AG08395 (cell line): ENCODE measurements at regions not wholly inside any gene's neighbourhood (a gene's known extent, or its start where the extent isn't known, plus 50 kb on each side); places are given as distances from the start of the nearest gene placed in this dataset.

Source experiments
- DNase-seq: peaks from one replicate; pipeline ENCODE4 v3.0.0; 2012; ENCODE audit warnings: mixed read lengths, low spot score

DNA sequence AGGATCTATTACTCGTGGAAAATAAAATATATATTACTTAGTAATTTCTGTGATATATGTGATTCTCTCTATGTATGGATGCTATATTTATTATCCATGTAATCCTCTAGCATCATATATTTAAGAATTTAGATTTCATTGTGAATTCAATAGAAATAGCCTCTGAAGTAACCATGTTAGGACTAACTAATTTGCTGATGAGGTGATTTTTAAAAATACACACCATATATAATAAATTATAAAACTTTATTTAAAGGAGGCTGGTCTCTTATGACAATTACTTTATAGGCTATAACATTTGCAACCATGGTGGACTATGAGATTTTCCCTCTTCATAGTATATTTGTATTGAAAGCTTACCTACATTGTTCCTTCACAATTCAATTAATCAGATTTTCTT lies 424.9 kb upstream of the MGAT4C start:
- no peak for DNase-seq

DNA sequence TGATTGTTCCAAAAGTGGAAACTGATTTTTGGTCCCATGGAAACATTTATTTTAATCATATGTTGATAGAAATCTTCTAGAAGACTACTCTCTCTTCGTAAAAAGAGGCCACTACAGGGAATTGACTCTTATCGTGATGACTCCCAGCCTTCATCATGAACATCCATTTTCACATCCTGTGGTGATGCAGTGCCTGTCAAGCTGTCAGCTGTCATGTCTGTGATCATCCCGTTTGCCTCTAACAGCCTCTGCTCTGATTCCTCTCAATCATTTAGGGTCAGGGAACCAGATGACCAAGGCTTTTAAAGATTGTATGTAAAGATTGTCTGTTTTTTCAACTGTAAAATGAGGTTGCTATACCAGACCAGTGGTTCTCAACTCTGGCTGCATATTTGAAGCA lies 419.0 kb upstream of the MGAT4C start:
- DNase-seq, result no peak

DNA sequence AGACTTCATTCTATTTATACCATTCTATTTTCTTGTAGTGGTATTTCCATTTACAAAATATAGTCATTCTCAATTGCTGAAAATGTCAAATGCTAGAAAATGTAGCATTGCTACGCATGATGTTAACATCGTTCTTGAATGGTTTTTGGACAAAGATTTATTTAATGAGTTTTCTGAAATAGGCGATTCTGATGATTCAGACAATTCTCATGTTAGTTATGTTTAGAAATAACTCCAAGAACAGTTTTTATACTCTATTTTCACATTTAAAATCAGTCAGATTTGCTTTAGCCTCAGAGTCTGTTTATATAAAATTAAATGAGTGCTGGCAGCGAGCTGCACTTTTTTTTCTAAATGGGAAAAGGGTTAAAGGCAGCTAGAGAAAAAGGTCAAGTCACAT lies 414.8 kb upstream of the MGAT4C start:
- DNase-seq, result no peak

DNA sequence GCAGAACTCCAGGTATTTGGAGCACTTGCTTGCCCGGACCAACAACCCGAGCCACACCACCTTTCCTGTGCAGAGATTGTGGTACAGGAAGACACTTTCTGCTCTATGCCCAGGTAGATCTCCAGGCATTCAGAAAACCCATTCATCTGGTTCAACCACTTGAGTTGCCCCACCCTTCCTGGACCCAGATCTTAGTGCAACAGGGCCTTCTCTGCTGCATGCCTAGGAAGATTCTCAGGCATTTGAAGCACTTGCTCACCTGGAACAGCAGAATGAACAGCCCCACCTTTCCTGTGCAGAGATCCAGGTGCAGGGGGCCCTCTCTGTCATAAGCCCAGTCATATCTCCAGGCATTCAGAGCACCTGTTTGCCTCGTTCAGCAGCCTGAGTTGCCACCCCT lies 412.8 kb upstream of the MGAT4C start:
- no peak for DNase-seq

DNA sequence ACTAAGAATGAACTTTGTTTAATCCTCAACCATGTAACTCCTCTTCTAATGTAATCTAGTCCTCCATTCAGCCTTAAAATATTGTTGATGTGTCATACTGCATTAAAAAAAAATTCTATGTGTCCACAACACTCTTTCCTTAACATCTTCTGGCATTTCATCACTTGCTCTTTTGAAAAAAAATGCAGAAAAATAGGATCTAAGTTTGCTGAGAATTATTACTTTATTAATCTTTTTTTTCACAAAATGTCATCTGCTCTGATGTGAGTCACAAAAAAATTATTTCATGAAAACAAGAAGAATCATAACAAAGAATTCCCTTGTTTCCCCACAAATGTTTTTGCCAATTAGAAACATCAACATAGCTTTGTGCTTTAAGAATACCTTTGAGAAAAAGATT lies 410.1 kb upstream of the MGAT4C start:
- DNase-seq, result no peak

DNA sequence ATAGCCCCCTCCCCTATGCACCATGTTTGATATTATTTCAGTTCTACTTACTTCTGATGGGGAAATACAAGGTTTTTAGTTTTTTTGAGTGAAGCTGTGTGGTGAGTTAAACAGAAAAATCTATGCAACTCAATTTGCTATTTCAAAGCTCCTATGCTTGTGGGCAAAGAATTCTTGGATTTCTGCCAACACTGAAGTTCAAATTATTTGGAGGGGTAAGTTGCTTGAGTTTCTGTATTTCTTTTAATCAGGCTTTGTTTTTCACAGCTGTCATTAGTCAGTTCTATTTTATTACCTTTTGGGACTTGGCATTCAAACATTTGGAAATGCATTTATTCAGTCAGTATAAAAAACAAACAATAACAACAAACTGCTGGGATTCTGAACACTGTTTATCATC lies 407.5 kb upstream of the MGAT4C start:
- DNase-seq, result no peak

DNA sequence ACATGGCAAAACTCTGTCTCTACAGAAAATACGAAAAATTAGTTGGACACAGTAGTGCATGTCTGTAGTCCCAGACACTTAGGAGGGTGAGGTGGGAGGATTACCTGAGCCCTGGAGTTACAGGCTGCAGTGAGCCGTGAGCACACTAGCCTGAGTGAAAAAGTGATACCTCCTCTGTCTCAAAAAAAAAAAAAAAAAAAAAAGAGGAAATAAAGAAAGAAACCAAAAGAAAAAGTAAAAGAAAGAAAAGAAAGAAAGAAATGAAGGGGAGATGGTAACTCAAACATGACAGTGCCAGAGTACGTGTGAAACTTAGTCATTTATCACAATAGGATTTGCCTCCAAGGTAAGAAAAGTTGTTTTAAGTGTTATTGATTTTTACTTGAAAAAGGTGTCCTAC lies 407.0 kb upstream of the MGAT4C start:
- DNase-seq, result no peak

DNA sequence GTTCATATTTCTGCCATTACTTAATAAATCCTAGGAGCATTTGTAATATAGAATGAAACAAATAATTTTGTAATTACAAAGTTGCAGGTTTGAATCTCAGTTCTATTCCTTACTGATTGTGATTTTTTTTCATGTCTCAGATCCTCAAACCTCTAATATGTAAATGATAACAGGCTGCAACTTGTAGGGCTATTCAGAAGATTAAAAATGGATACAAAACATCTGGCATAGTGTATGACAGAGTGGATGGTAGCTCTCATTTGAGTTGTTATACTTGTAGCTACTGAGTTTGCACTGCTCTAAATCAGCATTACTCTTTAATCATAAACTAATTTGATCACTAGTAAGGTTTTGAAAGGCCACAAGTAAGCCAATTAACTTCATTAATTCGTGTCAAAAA lies 406.3 kb upstream of the MGAT4C start:
- DNase-seq, result no peak

DNA sequence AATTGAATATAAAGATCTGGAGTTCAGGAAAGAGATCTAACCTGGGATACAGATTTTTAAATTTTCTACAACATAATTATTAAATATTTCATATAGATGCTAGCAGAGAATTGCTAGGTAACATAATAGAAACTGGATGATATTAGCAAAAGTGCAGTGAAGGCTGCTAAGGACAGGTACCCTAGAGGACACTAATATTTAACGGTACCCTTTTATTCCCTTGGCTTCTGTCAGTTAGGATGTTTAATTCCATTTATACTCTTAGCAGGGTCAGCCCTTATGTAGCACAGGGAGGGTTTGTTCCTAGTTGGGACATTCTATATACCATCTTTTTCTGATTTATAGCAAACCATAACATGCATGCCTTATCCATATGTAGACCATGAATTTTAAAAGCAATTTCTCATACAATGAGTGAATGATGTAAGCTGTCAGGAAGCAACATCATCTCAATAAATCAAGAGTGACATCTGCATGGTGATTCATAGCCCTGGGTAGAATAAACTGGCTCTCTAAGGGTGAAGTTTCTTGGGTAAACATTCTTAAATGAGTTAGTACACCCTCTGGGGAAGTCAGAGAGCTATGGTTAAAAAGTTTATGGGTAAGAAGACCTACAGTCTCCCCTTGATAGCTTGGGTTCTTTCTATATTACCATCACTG lies 404.4 kb upstream of the MGAT4C start:
- DNase-seq, result no peak

DNA sequence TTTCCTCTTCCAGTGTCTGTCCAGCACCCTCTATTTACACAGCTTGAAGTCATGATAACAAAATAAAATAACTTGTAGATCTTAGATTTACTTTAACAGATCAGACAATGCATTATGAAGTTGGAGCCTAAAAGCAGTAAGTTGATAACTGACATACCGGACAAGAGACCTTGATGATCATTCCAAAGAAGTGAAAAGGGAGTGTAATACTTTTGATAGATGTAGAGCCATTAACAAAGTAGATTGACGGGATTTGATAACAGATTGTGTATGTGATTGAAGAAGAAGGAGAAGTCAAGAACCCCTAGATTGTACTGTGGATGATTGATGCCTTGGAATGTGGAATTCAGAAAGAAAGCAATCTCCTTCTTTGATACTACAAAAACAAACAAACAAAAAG lies 403.8 kb upstream of the MGAT4C start:
- DNase-seq, result no peak

DNA sequence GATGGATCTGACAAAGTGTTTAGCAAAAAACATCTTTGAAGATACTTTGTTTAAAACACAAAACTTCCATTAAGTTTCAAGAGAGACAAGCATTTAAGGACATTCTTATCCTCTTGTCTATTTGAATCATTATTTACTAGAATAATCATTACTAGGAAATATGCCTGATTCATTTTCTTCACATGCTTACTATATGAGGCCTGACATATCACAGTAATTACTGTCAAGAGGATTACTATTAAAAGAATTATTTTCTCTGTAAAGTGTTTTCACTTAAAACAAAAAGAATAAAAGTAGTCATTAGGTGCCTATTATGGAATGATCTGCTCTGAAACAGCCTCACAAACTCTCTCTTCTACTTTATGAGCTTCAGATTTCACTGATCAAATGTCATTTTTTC lies 402.1 kb upstream of the MGAT4C start:
- DNase-seq, result no peak

DNA sequence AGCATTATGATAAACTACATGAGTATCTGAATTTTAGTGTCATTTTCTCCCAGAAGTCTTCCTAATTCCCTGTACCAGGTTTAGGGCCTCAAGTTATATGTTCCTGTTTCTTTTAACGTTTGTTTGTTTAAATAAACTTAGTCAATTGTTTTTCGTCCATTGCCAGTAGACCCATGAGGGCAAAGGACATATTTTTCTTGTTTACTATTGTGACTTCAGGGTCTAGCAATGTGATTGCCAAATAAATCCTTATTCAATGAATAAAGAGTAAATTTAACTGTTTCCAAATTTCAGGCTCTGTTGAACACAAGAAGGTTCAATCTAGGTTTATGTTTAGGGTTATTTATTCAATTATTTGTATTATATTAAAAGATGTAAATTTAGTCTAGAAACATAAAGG lies 391.6 kb upstream of the MGAT4C start:
- DNase-seq, result no peak

DNA sequence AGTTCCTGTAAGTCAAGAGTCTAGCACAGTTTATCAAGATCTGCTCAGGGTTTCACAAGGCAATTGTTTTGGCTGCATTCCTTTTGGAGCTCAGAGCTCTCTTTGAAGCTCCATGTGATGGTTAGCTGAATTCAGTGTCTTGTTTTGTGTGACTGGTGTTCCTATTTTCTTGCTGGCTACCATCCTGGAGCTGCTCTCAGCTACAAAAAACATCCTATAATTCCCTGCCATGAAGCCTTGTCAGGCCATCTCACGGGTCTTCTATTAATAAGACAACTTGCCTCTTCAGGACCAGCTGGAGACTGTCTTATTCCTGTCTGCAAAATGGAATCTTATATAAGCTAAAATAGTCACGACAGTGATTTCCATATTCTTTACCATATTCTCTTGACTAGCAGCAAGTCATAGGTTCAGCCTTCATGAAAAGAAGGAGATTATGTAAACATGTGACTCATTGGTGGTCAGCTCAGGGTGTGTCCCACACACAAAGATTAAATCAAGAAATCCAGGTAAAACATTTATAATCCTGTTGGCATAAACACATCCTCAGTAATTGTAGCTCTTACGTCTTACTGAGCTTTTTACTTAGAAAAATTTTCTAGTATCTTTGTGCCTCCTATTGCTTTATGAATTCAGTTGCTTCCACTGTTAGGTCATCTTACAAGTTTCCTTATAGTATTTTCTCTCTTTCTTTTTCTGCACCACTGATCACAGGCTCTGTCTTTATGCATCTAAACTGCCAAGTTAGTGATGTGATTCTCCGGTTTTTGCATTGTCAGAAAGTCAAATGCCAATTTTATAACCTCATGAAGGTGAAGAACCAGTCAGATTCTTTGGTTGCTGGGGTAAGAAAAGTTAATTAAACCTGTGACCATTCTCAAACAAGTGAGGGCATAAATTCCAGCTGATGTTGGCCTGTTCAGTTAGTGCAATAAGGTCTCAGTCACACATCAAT lies 378.5 kb upstream of the MGAT4C start:
- DNase-seq, result no peak

DNA sequence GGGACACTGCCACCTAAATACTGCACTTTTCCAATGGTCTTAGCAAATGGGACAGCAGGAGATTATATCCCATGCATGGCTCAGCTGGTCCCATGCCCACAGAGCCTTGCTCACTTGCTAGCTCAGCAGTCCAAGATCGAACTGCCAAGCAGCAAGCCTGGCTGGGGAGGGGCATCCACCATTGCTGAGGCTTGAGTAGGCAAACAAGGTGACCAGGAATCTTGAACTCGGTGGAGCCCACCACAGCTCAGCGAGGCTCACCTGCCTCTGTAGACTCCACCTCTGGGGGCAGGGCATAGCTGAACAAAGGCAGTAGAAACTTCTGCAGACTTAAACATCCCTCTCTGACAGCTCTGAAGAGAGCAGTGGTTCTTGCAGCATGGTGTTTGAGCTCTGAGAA lies 370.8 kb upstream of the MGAT4C start:
- DNase-seq, result no peak

DNA sequence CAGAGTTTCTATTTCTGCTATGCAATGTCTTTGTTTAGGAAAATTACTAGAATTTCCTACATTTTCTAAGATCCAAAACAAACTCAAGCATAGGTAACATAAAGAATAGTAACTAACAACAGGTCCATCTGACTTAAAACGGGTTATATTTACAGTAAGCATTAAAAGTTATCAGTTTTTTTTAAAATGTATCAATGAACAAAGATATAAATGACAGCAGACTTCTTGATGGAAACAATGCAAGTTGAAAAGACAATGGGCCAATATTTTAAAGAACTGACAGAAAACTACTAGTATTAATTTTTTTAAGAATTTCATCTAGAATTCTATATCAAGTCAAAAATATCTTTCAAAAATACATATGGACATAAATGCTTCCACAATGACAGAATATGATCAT lies 367.1 kb upstream of the MGAT4C start:
- no peak for DNase-seq

DNA sequence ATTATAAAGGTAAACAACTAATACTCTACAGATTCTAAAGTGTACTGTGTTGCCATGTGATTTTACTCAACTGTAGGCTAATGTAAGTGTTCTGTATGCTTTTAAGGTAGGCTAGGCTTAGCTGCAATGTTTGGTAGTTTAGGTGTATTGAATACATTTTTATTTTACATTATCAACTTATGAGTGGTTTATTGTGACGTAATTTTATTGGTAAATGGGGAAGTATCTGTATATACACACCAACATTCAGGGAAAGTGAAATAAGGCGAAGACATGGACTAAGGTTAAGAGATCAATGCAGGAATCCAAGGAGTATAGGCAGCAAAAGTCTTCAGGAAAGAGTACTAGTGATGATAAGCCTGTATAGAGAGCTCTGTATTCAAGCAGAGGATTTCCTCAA lies 365.8 kb upstream of the MGAT4C start:
- DNase-seq, result no peak

DNA sequence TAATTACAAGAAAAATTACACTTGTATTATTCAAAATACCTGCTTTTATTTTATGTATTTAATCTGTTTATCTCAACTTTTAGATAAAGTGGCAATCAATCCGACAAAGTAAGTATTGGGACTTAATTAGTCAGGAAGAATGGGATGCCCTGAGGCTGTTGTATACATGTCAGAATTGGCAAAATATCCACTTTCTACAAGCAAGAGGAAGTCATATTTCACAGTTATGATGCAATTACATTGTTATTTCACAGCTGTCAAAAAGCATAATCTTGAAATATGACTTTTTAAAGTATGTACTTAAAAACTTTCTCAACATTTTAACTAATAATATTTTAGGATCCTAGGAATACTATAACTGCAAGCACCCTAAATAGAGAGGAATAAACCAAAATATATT lies 357.1 kb upstream of the MGAT4C start:
- no peak for DNase-seq

DNA sequence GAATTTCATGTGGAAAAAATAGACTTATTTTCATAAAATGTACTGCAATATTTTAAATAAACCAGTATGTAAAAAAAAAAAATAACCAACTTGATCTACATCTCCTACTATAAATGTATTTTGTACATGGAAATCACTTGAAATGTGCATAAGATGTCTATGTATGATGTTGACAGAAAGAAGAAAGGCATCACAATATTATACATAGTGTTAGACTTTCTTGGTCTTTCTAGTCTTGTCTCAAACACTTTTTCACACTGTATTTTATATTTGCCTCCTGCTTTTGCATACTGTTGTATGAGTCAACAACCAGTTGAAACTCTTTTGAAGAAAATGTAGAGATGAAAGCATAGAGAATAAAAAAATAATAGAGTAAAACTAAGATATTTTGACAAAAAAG lies 352.4 kb upstream of the MGAT4C start:
- DNase-seq, result no peak

DNA sequence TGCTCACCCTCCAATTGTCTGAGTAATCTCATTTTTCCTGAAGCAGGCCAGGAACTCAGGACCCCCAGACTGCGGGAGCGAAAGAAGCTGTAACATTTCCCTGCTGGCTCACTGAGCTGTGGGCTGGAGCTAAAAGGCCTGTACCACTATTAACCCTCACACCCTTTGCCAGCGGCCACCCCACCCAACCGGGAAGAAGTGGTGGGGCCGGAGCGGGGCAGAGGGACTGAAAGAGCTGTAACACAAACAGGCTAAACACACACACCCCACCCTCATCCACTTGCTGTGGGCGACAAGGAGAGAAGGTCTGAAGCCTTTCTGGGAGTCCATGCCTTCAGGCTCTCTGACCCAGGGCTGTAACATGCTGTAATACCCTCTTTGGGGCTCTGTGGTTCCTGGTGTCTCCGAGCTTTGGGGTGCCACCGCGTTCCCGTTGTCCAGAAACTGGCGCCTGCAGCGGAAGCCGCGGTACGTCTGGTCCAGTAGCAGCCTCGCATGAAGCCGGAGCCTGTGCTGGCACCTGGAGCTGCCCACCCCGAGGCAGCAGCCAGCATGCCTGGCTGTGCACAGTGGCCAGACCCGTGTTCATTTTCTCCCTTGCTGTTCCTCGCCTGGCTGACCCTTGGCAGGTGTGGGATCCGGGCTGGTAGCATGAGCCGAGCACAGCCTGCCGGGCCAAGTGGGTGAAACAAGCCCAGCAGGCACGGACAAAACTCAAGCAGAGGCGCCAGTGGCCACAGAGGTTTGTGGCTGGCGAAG lies 345.5 kb upstream of the MGAT4C start:
- no peak for DNase-seq

DNA sequence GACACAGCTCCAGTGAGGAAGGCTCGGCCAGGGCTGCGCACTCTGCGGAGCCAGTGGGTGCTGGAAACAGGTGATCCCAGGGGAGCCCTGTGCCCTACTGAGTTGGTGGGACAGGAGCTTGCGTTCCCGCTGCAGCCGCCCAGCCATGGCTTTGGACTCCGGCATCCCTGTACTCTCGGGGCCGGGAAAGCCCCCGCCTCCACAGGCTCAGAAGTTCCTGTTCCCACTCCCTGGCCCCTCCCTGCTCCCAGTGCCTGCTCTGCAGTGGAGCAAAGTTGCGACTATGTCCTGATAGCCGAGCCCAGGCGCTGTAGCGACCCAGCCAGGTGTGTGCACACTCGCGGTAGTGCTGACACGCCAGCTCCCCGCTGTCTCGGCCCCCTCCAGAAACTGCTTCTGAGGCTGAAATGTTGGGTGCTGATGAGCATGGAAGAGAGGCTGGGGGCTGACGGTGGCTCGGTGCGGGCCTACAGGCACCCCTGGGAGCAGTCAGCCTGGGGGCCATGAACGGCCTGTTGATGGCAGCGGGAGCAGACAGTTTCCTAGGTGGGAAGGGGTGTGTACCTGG lies 344.6 kb upstream of the MGAT4C start:
- DNase-seq, result no peak

DNA sequence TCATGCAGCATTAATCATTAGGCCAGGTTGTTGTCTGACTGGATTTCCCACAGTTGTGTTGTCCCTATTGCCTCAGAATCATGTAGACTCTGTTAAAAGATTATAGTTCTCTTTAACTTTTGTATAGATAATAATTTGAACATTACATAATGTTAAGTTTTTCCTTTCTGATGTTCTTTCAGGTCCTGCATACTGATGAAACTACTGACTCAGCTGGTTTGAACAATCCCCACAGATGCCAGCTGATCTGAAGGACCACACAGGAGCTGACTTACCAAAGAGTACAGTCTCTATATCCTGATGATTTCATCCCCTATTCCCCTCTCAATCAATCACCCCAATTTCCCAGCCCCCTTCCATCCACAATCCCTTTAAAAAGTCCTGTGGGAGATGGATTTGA lies 341.2 kb upstream of the MGAT4C start:
- no peak for DNase-seq

DNA sequence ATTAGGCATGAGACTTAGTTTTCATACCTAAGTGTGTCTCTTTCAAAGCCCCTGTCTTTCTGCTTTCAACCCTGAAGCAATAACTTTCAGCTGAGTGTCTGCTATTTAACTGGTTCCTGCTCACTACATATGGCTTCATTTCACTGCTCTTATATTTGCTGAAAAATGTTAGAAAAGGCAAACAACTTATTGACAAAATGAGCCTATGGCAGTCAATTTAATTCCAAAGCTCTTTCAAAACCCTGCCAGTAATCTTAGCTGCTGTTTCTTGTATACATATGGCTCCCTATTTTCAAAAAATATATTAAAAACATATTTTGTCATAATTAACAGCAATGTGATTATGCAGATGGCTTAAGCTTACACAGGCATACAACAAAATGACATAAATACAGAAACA lies 334.1 kb upstream of the MGAT4C start:
- DNase-seq, result no peak

DNA sequence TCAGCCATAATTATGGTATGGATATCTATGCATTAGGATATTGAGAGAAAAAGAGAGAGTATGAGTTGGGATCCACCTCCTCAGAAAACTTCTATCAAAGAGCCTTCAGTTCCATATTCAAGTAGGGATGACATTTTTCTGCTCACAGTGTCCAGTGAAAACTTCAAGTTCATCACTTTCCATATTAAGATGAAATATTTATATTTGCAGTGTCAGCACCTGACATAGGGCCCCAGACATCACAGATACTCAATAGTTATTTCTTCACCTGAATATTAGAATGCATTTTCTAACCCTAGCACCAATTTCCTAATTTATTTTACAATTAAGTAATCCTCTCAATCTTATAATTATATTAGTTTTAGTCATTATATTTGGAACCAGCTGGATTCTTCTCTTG lies 318.0 kb upstream of the MGAT4C start:
- DNase-seq, result no peak
